ENCODE measurements at regions not wholly inside any gene's neighbourhood (a gene's known extent, or its start where the extent isn't known, plus 50 kb on each side); places are given as distances from the start of the nearest gene placed in this dataset.

GRCh38 chr4:89420507-89420906, 112.9 kb upstream of the GPRIN3 start:
- TF ChIP-seq, protein P1, sequence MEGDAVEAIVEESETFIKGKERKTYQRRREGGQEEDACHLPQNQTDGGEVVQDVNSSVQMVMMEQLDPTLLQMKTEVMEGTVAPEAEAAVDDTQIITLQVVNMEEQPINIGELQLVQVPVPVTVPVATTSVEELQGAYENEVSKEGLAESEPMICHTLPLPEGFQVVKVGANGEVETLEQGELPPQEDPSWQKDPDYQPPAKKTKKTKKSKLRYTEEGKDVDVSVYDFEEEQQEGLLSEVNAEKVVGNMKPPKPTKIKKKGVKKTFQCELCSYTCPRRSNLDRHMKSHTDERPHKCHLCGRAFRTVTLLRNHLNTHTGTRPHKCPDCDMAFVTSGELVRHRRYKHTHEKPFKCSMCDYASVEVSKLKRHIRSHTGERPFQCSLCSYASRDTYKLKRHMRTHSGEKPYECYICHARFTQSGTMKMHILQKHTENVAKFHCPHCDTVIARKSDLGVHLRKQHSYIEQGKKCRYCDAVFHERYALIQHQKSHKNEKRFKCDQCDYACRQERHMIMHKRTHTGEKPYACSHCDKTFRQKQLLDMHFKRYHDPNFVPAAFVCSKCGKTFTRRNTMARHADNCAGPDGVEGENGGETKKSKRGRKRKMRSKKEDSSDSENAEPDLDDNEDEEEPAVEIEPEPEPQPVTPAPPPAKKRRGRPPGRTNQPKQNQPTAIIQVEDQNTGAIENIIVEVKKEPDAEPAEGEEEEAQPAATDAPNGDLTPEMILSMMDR (IDR thresholded peaks at IDR 0.05) = no peak
- no peak for TF ChIP-seq EP300 (IDR thresholded peaks at IDR 0.05)
- TF ChIP-seq POLR2A (IDR thresholded peaks at IDR 0.05) = no peak
- TF ChIP-seq POLR2AphosphoS5 (IDR thresholded peaks at IDR 0.05) = no peak

DNA sequence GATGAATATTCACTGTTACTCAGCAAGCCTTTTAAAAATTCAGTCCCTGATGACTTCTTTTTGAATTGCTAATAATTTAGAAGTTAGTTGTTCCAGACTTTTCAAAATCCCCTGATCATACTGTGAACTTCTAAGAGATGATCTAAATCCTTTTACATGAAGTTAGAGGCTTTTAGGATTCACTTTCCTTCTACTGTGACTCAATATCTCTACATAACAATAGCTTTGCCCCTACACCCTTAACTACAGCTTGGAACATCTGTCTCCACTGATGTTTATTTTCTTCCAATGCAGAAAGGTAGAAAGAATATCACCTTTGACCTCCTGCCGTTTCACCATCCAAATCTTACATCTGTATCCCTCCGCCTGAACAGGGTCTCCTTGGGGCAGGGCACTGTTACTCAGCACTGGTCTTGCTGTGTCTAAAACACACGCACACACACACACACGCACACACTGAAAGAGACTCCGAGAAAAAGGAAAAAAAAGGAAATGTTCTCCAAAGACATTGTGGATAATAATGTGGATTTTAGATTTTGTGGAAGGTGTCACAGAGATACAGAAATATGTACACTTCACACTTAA, 111.6 kb upstream of the GPRIN3 start:
- no peak for TF ChIP-seq POLR2AphosphoS5 (IDR thresholded peaks at IDR 0.05)
- no peak for TF ChIP-seq POLR2A (IDR thresholded peaks at IDR 0.05)
- no peak for TF ChIP-seq EP300 (IDR thresholded peaks at IDR 0.05)
- TF ChIP-seq, protein P1 (IDR thresholded peaks at IDR 0.05) = no peak
- Histone ChIP-seq H3K36me3 (no peaks in the 10 kb centered on the region), H3K4me3 (no peak overlapping the region), H3K27ac (no peak overlapping the region), H3K9me3 (no peaks in the 10 kb centered on the region), H3K27me3 (no peaks in the 10 kb centered on the region), H3K4me1 (no peaks in the 10 kb centered on the region)
- no peak for ATAC-seq
- 75% methylated on average over 5 of the region's 5 CpGs; no CpG with 5 or more reads in 1 of the 2 donors for WGBS, 2 donors (ENCODE audit: low coverage in 1 of 2)

More at GRCh38 chr4:89420507-89420906, 112.9 kb upstream of the GPRIN3 start:
- Histone ChIP-seq H3K9me3 (no peaks in the 10 kb centered on the region), H3K36me3 (no peaks in the 10 kb centered on the region), H3K4me1 (no peaks in the 10 kb centered on the region), H3K27me3 (no peaks in the 10 kb centered on the region), H3K27ac (no peak overlapping the region), H3K4me3 (no peak overlapping the region)
- ATAC-seq = no peak
- WGBS, 2 donors (ENCODE audit: low coverage in 1 of 2) = 90 to 95% methylated on average over 2 of the region's 2 CpGs

GRCh38 chr4:89416960-89417359, 109.4 kb upstream of the GPRIN3 start:
- TF ChIP-seq POLR2A (IDR thresholded peaks at IDR 0.05) = no peak
- TF ChIP-seq POLR2AphosphoS5 (IDR thresholded peaks at IDR 0.05) = no peak
- TF ChIP-seq, protein P1 (IDR thresholded peaks at IDR 0.05) = no peak
- TF ChIP-seq EP300 (IDR thresholded peaks at IDR 0.05) = no peak
- Histone ChIP-seq H3K4me1 (no peaks in the 10 kb centered on the region), H3K27ac (no peak overlapping the region), H3K9me3 (no peaks in the 10 kb centered on the region), H3K27me3 (no peaks in the 10 kb centered on the region), H3K4me3 (no peak overlapping the region), H3K36me3 (no peaks in the 10 kb centered on the region)
- 92 to 100% methylated on average over 2 of the region's 2 CpGs for WGBS, 2 donors (ENCODE audit: low coverage in 1 of 2)
- ATAC-seq = no peak

DNA sequence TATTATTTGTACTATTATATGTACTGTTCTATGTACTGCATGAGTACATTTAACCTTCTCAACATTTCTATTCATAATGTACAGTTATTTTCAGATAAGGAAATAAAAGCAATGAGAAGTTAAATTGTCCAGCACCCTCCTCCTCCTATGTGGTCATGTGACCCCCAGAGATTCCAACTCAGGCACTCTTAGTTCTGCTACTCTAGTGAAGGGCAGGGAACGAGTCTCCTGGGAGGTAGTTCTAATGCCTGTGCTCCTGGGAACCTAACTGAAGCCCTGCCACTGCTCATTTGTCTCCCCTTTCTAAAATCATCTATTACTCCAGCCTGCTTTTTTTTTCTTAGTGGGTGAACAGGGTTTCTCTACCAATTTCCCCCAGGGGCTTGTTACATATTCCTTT, 105.9 kb upstream of the GPRIN3 start:
- Histone ChIP-seq H3K27ac (no peak overlapping the region), H3K4me1 (no peaks in the 10 kb centered on the region), H3K9me3 (no peaks in the 10 kb centered on the region), H3K4me3 (no peak overlapping the region), H3K27me3 (no peaks in the 10 kb centered on the region), H3K36me3 (no peaks in the 10 kb centered on the region)
- TF ChIP-seq POLR2A (IDR thresholded peaks at IDR 0.05) (no peak), POLR2AphosphoS5 (IDR thresholded peaks at IDR 0.05) (no peak), EP300 (IDR thresholded peaks at IDR 0.05) (no peak)
- TF ChIP-seq, protein P1 (IDR thresholded peaks at IDR 0.05) = no peak
- ATAC-seq = no peak
- 43 to 82% methylated on average over 1 of the region's 1 CpG for WGBS, 2 donors (ENCODE audit: low coverage in 1 of 2)

GRCh38 chr4:89411539-89412309, 104.1 kb upstream of the GPRIN3 start:
- no peak overlapping the region for H3K4me3 ChIP-seq
- H3K4me1 ChIP-seq = no peaks in the 10 kb centered on the region
- 70 to 94% methylated on average over 5 to 6 of the region's 6 CpGs for WGBS, 2 donors (ENCODE audit: low coverage in 1 of 2)
- TF ChIP-seq EP300 (IDR thresholded peaks at IDR 0.05) = no peak
- TF ChIP-seq, protein P1 (IDR thresholded peaks at IDR 0.05) = no peak
- no peaks in the 10 kb centered on the region for H3K36me3 ChIP-seq
- peak overlapping the region in 1 of 4 donors; percentile 32 for H3K27ac ChIP-seq
- ATAC-seq = no peak
- no peaks in the 10 kb centered on the region for H3K27me3 ChIP-seq
- no peaks in the 10 kb centered on the region for H3K9me3 ChIP-seq
